ENCODE measurements at regions not wholly inside any gene's neighbourhood (a gene's known extent, or its start where the extent isn't known, plus 50 kb on each side); places are given as distances from the start of the nearest gene placed in this dataset.

GRCh38 chr17:79280866-79281572 lies 206.4 kb downstream of the ENGASE start:
- H3K4me3 Mint-ChIP-seq = no peak overlapping the region
- peaks cover 45% of the 10 kb centered on the region for H3K27me3 Mint-ChIP-seq (ENCODE audit: low read depth)
- H3K4me1 Mint-ChIP-seq = no peaks in the 10 kb centered on the region

GRCh38 chr17:79280010-79280409 lies 205.4 kb downstream of the ENGASE start:
- peaks cover 38% of the 10 kb centered on the region for H3K27me3 Mint-ChIP-seq (ENCODE audit: low read depth)
- H3K36me3 Mint-ChIP-seq = no peaks in the 10 kb centered on the region
- no peak overlapping the region for H3K27ac Mint-ChIP-seq
- no peak for TF ChIP-seq CTCF (IDR thresholded peaks at IDR 0.05; ENCODE audit: unreplicated experiment)
- H3K4me3 Mint-ChIP-seq = no peak overlapping the region
- no peaks in the 10 kb centered on the region for H3K9me3 Mint-ChIP-seq
- DNase-seq (ENCODE audit: low spot score in 2 of 2, unreplicated experiment in 2 of 2) = no peak
- H3K4me1 Mint-ChIP-seq = no peaks in the 10 kb centered on the region

More at GRCh38 chr17:79280866-79281572, 206.4 kb downstream of the ENGASE start:
- H3K27ac Mint-ChIP-seq = no peak overlapping the region
- H3K36me3 Mint-ChIP-seq = no peaks in the 10 kb centered on the region
- no peaks in the 10 kb centered on the region for H3K9me3 Mint-ChIP-seq
- no peak for TF ChIP-seq CTCF (IDR thresholded peaks at IDR 0.05; ENCODE audit: unreplicated experiment)
- no peak for DNase-seq (ENCODE audit: low spot score in 2 of 2, unreplicated experiment in 2 of 2)

GRCh38 chr17:79279320-79279719 lies 204.7 kb downstream of the ENGASE start:
- no peak for DNase-seq (ENCODE audit: low spot score in 2 of 2, unreplicated experiment in 2 of 2)
- H3K27me3 Mint-ChIP-seq (ENCODE audit: low read depth) = peaks cover 35% of the 10 kb centered on the region
- TF ChIP-seq CTCF (IDR thresholded peaks at IDR 0.05; ENCODE audit: unreplicated experiment) = no peak
- H3K9me3 Mint-ChIP-seq = no peaks in the 10 kb centered on the region
- H3K4me3 Mint-ChIP-seq = no peak overlapping the region
- H3K27ac Mint-ChIP-seq = no peak overlapping the region
- H3K4me1 Mint-ChIP-seq = no peaks in the 10 kb centered on the region
- H3K36me3 Mint-ChIP-seq = no peaks in the 10 kb centered on the region

GRCh38 chr17:79276821-79277220 lies 202.2 kb downstream of the ENGASE start:
- H3K27ac Mint-ChIP-seq = no peak overlapping the region
- TF ChIP-seq CTCF (IDR thresholded peaks at IDR 0.05; ENCODE audit: unreplicated experiment) = no peak
- no peaks in the 10 kb centered on the region for H3K9me3 Mint-ChIP-seq
- H3K4me3 Mint-ChIP-seq = no peak overlapping the region
- H3K27me3 Mint-ChIP-seq (ENCODE audit: low read depth) = peaks cover 28% of the 10 kb centered on the region
- no peaks in the 10 kb centered on the region for H3K36me3 Mint-ChIP-seq
- DNase-seq (ENCODE audit: low spot score in 2 of 2, unreplicated experiment in 2 of 2) = no peak
- peaks cover 1% of the 10 kb centered on the region for H3K4me1 Mint-ChIP-seq

- Mint-ChIP-seq H3K4me1 (peaks cover 1% of the 10 kb centered on the region), H3K36me3 (no peaks in the 10 kb centered on the region), H3K27ac (no peak overlapping the region), H3K9me3 (no peaks in the 10 kb centered on the region), H3K27me3 (ENCODE audit: low read depth) (peaks cover 48% of the 10 kb centered on the region), H3K4me3 (no peak overlapping the region)
- DNase-seq (ENCODE audit: low spot score in 2 of 2, unreplicated experiment in 2 of 2) = no peak
- TF ChIP-seq CTCF (IDR thresholded peaks at IDR 0.05; ENCODE audit: unreplicated experiment) = no peak
Measured at GRCh38 chr17:79273660-79274059, 199.0 kb downstream of the ENGASE start.
